ENCODE measurements at regions not wholly inside any gene's neighbourhood (a gene's known extent, or its start where the extent isn't known, plus 50 kb on each side); places are given as distances from the start of the nearest gene placed in this dataset.

DNA sequence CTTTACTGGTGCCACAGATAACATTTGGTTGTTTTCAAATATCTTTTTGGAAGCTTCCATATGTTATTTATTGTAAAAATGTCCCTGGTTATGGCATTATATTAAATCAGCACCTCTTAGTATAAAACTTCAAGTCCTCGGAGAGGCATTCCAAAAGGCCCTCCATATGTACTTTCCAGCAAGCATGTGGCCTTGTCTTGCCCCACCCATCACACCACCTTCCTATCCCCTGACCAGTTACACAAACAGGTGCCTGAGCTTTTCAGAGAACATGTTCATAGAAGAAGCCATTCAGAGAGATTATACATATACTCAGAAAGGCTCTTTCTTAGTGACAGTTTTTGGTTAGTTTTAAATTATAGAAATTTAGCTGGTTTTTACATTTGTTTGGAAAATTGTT, 92.4 kb upstream of the PRKG1 start:
- no peak overlapping the region for H3K4me3 Mint-ChIP-seq (ENCODE audit: unreplicated experiment)
- no peaks in the 10 kb centered on the region for H3K36me3 Mint-ChIP-seq (ENCODE audit: low read depth, unreplicated experiment)
- no peaks in the 10 kb centered on the region for H3K9me3 Mint-ChIP-seq (ENCODE audit: unreplicated experiment)
- no peak for TF ChIP-seq CTCF (IDR thresholded peaks at IDR 0.05; ENCODE audit: unreplicated experiment)
- H3K4me1 Mint-ChIP-seq (ENCODE audit: unreplicated experiment), result no peaks in the 10 kb centered on the region
- DNase-seq (ENCODE audit: low spot score), result no peak
- no peak overlapping the region for H3K27ac Mint-ChIP-seq (ENCODE audit: unreplicated experiment)
- H3K27me3 Mint-ChIP-seq (ENCODE audit: unreplicated experiment), result no peaks in the 10 kb centered on the region

DNA sequence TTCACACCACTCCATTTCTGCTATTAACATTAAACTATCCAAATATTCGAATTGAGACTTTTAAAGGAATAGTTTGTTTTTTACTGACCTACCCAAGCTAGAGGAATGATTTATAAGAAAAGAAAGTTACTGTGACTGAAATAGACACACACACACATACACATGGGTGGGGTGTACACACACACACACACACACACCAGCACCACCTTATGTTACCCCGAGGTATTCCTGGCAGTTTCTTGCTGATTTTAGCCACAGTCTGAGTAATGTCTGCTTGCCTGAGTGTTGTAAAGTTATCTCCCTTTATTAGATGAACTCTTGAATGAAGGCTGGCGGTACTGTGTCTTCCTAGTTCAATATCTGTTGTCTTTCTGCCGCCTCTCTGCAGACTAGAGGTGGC, 91.3 kb upstream of the PRKG1 start:
- Mint-ChIP-seq H3K4me3 (ENCODE audit: unreplicated experiment) (no peak overlapping the region), H3K27me3 (ENCODE audit: unreplicated experiment) (no peaks in the 10 kb centered on the region), H3K36me3 (ENCODE audit: low read depth, unreplicated experiment) (no peaks in the 10 kb centered on the region), H3K9me3 (ENCODE audit: unreplicated experiment) (no peaks in the 10 kb centered on the region), H3K27ac (ENCODE audit: unreplicated experiment) (no peak overlapping the region), H3K4me1 (ENCODE audit: unreplicated experiment) (no peaks in the 10 kb centered on the region)
- TF ChIP-seq CTCF (IDR thresholded peaks at IDR 0.05; ENCODE audit: unreplicated experiment), result no peak
- DNase-seq (ENCODE audit: low spot score), result no peak

DNA sequence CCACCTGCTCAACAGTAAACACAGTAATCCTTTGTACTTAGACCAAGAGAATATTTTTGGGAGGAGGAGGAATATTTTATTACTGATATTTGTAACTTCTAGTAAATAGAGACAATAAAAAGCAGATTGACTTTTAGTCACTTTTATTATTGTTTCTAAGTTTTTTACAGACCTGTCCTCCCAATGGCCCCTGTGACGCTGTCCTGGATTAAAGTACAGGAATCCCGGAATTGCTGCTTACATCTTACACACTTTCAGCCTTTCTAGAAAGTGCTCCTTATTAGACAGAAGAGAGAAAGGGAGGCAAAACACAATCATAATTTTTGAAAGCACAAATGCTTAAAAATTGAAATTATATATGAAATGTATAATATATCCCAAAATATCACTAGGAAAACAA, 86.4 kb upstream of the PRKG1 start:
- H3K27me3 Mint-ChIP-seq (ENCODE audit: unreplicated experiment), result peaks cover 7% of the 10 kb centered on the region
- no peak for DNase-seq (ENCODE audit: low spot score)
- no peaks in the 10 kb centered on the region for H3K36me3 Mint-ChIP-seq (ENCODE audit: low read depth, unreplicated experiment)

GRCh38 chr10:50988792-50989191, 85.5 kb upstream of the PRKG1 start:
- TF ChIP-seq CTCF (IDR thresholded peaks at IDR 0.05; ENCODE audit: unreplicated experiment), result peak; percentile 45
- Mint-ChIP-seq H3K4me1 (ENCODE audit: unreplicated experiment) (peaks cover 15% of the 10 kb centered on the region), H3K4me3 (ENCODE audit: unreplicated experiment) (no peak overlapping the region), H3K27me3 (ENCODE audit: unreplicated experiment) (peaks cover 7% of the 10 kb centered on the region), H3K9me3 (ENCODE audit: unreplicated experiment) (no peaks in the 10 kb centered on the region), H3K36me3 (ENCODE audit: low read depth, unreplicated experiment) (no peaks in the 10 kb centered on the region), H3K27ac (ENCODE audit: unreplicated experiment) (no peak overlapping the region)
- no peak for DNase-seq (ENCODE audit: low spot score)

More for the DNA sequence above, 86.4 kb upstream of the PRKG1 start:
- no peak overlapping the region for H3K4me3 Mint-ChIP-seq (ENCODE audit: unreplicated experiment)
- no peak overlapping the region for H3K27ac Mint-ChIP-seq (ENCODE audit: unreplicated experiment)
- TF ChIP-seq CTCF (IDR thresholded peaks at IDR 0.05; ENCODE audit: unreplicated experiment), result no peak
- no peaks in the 10 kb centered on the region for H3K9me3 Mint-ChIP-seq (ENCODE audit: unreplicated experiment)
- peaks cover 7% of the 10 kb centered on the region for H3K4me1 Mint-ChIP-seq (ENCODE audit: unreplicated experiment)

- no peaks in the 10 kb centered on the region for H3K36me3 Mint-ChIP-seq (ENCODE audit: low read depth, unreplicated experiment)
- DNase-seq (ENCODE audit: low spot score), result peak; percentile 26
- H3K27ac Mint-ChIP-seq (ENCODE audit: unreplicated experiment), result no peak overlapping the region
- H3K4me3 Mint-ChIP-seq (ENCODE audit: unreplicated experiment), result peak overlapping the region; percentile 90
- peaks cover 8% of the 10 kb centered on the region for H3K27me3 Mint-ChIP-seq (ENCODE audit: unreplicated experiment)
- no peak for TF ChIP-seq CTCF (IDR thresholded peaks at IDR 0.05; ENCODE audit: unreplicated experiment)
- H3K4me1 Mint-ChIP-seq (ENCODE audit: unreplicated experiment), result peaks cover 18% of the 10 kb centered on the region
- no peaks in the 10 kb centered on the region for H3K9me3 Mint-ChIP-seq (ENCODE audit: unreplicated experiment)
Measured at GRCh38 chr10:50990568-50991455, 83.5 kb upstream of the PRKG1 start.

Measured in endothelial cell (in vitro differentiated cells).